ENCODE measurements at regions not wholly inside any gene's neighbourhood (a gene's known extent, or its start where the extent isn't known, plus 50 kb on each side); places are given as distances from the start of the nearest gene placed in this dataset.
"Not testable (repeated sequence)": the region's sequence is repeated elsewhere in the genome, so short reads cannot be mapped to it uniquely, and the experiment has no call there.

DNA sequence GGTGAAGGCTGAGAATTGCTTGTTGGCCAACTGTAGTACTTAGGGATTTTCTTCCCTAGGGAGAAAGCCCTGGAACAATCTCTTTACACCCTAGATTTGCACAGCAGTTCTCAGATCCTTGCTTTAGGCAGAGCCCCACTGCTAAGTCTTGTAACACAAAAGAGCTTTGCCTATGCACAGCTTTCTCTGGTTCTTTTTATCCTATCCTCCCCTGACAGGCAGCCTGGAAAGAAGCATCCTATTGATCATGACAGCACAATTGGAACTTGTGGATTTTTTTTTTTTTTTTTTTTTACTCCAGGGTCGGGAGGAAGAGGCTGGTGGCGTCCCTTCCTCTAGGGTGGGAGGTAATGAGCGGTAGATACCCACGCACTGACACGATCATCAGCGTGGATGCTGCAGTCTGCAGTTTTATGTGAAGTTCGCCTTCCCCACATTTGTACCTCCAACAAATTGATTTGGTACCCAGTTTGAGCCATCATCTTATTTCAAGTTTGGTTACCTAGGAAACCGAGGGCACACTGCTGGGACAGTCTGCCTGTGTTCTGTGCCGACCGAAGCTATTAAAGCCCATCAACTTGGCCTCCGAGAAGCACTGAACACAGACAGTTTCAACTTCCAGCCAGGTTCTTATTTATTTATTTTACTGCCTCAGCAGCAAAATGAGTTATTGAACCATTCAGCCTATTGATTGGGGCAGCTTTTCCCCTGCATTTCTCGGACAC is 110.1 kb downstream of the NRN1 start:
- DNase-seq (ENCODE audit: low read depth), result no peak

DNA sequence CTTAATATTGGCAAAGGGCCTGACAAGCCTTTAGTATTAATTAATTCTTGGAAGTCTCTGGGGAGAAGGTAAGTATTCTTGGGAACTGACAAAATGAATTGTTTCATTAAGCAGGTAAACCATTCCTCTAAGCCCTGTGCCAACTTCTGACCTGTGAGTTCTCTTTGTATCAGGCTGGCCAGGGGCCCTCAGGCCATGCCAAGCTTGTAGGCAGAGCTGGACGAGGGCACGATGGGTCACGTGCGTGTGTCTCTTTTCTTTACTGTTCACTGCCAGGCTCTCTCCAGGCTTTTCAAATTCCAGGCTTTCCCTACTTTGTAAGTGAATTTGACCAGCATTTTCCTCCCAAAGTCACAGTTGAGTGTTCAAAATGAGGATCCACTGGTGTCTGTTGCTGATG is 112.4 kb downstream of the NRN1 start:
- no peak for DNase-seq (ENCODE audit: low read depth)

GRCh38 chr6:5893295-5893694 is 113.4 kb downstream of the NRN1 start:
- no peak for DNase-seq (ENCODE audit: low read depth)

DNA sequence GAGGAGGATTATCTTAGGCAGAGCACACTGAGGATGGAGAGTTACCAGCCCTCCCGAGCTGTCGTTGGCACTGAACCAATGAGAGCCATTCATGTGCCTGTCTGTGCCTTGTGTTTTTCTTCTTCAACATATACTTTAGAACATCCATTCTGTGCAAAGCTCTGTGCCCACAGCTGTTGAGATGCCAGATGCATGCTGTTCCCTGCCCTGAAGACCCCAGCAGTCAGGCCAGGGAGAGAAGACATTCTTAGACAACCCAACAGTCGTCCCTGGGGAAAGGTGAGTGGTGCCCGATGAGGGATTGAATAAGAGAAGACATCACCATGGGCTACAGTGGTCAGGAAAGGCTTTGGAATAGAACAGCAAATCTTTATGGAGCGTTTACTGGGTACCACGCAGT is 114.1 kb downstream of the NRN1 start:
- no peak for DNase-seq (ENCODE audit: low read depth)

GRCh38 chr6:5878792-5879191 is 127.9 kb downstream of the NRN1 start:
- DNase-seq (ENCODE audit: low read depth), result no peak

DNA sequence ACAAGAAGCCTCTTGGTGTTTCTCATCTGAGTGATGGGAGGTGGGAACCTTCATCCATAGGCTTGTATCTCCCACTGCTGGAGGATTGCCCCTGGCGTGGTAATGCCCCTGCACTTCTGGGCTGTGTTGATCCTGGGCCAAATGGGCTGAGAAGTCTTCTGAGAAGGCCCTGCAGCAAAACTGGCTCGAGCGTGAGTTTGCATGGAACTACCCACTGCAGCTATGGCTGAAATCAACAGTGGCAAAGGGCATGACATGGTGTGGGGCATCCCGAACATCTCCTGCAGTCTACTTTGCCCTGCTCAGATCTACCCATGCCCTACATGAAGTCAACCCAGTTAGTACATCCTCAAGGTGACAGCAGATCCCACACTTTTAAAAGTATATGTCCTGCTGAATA is 130.6 kb downstream of the NRN1 start:
- no peak for DNase-seq (ENCODE audit: low read depth)

DNA sequence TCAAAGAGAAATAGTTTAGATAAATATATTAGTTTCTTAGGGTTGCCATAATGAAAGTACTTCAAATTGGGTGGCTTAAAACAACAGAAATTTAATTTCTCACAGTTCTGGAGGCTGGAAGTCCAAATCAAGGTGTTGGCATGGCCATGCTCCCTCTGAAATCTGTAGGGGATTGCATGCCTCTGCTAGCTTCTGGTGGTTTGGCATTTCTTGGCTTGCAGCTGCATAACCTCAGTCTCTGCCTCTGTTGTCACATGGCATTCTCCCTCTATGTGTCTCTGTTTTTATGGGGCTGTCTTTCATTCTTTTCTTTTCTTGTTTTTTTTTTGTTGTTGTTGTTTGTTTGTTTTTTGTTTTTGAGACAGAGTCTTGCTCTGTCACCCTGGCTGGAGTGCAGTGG is 132.7 kb downstream of the NRN1 start:
- not testable (repeated sequence) for DNase-seq (ENCODE audit: low read depth)

DNA sequence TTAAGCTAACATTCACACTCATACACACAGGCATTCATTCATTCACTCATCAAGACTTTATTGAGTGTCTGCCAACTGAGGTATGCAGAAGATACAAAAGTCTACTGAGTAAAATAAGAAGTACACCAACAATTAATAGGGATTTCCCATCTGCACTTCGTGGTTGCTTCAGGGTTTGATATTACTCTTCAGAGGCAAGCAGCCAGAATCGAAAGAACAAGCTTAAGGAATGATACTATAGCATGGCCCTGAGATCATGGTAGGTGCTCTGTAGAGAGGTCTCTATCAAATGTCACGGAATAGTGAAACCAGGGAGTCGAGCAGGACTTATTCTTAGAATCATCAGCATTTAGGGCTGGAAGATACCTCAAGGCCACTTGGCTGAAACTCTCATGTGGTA is 135.4 kb downstream of the NRN1 start:
- DNase-seq (ENCODE audit: low read depth), result no peak

DNA sequence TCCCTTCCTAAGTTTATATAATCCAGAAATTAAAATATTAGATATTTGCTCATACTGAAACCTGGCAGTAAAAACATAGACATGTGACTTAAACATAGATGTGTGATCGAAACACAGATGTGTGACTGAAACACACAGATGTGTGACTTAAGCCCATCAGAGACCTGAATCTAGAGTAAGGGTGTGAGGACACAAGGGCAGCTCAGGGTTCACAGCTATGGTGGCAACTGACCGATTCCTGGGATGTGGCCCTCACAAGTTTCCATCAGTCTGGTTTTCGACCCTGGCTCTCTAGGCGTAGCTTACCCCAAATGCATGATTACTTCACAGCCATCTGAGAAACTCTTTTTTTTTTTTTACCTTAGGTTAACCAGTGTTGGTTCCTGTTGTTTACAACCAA is 137.0 kb downstream of the NRN1 start:
- no peak for DNase-seq (ENCODE audit: low read depth)

- no peak for DNase-seq (ENCODE audit: low read depth)
These were observed 137.5 kb downstream of the NRN1 start for GRCh38 chr6:5869261-5869660.

GRCh38 chr6:5866547-5867051 is 140.1 kb downstream of the NRN1 start:
- no peak for DNase-seq (ENCODE audit: low read depth)

DNA sequence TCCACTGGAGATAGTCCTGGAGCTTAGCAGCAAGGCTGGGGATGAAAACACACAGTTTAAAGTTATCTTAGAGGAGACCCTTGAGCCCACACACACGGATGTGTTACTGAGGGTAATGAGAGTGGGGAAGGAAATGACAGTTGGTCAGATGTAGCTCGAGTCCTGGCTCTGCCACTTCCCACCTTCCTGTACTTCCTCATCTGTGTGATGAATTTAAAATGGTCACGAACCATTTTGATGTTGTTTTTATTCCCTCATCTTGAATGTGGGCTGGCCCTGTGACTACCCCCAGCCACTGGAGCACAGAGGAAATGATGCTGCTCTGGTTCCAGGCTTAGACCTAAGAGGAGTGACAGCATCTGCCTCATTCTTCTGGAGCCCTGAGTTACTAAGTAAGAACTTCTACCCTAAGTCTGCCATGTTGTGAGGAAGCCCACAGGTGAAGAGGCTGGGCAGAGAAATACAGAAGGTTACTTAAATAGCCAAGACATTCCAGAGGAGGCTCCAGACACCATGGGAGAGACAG is 141.2 kb downstream of the NRN1 start:
- no peak for DNase-seq (ENCODE audit: low read depth)

GRCh38 chr6:5860849-5861248 is 145.9 kb downstream of the NRN1 start:
- no peak for DNase-seq (ENCODE audit: low read depth)

DNA sequence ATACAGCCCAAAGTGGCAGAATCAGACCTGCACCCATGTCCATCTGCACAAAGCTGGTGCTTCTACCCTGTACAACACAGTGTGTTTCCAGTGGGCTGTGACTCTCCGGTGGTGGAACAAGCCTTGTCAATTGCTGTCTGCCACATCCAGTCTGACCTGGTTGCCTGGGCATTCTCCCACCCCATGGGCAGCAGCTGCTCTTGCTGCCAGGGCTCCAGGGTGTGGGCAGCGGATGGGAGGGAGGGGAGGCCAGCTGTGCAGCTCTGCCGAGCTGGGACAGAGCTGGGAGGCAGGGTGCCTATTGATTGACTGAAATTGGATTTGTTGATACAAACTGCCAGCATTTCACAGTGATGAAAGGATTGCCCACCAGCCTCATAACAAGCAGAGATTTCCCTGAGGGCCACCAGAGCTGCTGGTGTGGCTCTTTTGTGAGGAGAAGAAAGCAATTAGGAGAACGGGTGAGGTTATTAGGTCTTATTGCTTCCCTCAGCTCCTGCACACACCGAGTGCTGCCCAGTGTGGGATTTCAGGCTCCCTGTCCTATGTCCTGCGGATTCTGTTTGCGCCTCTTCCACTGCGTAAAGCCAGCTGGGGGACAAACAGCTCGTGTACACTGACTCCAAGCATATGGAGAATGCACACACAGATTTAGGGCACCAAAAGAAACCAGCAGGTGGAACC is 150.8 kb downstream of the NRN1 start:
- DNase-seq (ENCODE audit: low read depth), result no peak

DNA sequence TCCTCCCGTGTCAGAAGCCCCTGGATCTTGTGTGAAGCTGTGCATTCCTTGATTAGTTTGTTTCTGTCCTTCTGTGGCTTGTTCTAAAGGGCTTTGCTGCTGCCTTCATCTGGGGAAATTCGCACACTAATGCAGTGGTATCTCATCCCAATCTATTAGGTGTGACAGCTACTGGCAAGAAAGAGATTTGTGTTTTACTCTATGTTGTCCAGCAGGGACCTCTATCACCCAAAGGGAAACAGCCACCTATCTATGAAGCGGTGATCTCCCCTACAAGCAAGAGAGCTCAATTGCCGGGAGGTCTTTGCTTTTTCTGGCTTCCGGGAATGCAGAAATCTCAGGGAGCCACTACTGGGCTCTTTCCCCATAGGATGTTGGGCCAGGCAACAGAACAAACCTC is 151.8 kb downstream of the NRN1 start:
- DNase-seq (ENCODE audit: low read depth), result no peak

GRCh38 chr6:5851261-5851757 is 155.4 kb downstream of the NRN1 start:
- peak; percentile 47 for DNase-seq (ENCODE audit: low read depth)

DNA sequence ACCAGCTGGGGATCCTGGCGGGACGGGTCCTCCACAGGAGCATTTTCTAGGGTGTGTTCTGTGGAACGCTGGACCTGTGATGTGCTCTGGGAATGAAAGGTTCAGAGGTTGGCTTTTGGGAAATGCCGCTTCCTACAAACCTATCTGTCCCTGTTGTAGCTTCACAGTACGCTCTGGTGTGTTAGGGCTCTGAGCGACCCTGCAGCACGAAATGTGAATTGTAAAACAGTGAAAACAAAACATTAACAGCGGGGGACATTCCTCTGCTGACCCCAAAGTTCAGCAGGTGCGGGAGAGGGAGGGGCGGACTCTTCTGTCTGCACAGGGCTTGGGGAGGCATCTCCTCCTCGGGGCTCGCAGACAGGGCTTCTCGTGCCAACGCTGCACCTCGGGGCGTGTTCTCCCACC is 155.9 kb downstream of the NRN1 start:
- no peak for DNase-seq (ENCODE audit: low read depth)

GRCh38 chr6:5846889-5847288 is 159.8 kb downstream of the NRN1 start:
- no peak for DNase-seq (ENCODE audit: low read depth)

GRCh38 chr6:5846335-5846734 is 160.4 kb downstream of the NRN1 start:
- DNase-seq (ENCODE audit: low read depth), result no peak

- no peak for DNase-seq (ENCODE audit: low read depth)
These were observed 163.6 kb downstream of the NRN1 start for GRCh38 chr6:5843078-5843477.

DNA sequence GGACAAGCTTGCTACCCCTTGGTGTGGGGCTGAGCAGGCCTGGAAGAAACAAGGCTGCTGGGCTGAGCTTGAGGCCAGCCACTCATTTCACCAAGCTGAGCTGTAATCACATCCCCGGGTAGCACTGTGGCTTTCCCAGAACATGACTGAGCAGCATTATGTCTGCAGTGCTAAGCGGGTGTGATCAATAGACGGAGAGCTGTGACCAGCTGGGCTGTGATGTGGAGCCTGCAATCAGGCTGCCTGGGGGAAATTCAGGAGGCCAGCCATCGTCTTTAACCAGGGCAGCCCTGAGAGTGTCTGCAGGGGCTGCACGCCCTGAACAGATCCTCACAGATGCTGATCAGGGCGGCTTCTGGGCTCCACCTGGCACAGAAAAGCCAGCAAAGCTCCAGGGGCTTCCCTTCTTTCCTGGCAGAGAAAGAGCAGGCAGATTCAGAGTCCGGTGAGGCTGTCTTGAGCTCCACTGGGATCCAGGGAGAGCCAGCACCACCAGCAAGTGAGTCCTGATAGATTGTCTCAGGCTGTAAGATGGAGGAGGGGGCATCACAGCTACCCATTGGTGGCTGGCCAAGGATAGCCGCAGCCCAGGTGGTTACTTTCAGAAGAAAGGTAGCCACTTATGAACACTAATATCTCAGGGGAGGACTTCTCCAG is 165.9 kb downstream of the NRN1 start:
- DNase-seq (ENCODE audit: low read depth), result no peak

- DNase-seq (ENCODE audit: low read depth), result no peak
These were observed 167.9 kb downstream of the NRN1 start for GRCh38 chr6:5838656-5839396.

All from stimulated activated CD8-positive, alpha-beta memory T cell treated with anti-CD3 and anti-CD28 coated beads, Interleukin-12 subunit alpha, Interleukin-12 subunit beta, amount 100 ng/mL, for 4 hours (primary cell).